Esophagus squamous epithelium (tissue), 5 donors: ENCODE measurements at regions not wholly inside any gene's neighbourhood (a gene's known extent, or its start where the extent isn't known, plus 50 kb on each side); places are given as distances from the start of the nearest gene placed in this dataset.

Source experiments
- DNase-seq: peaks from one replicate; lab custom pipeline; 2025; lab: John Stamatoyannopoulos, UW
- H3K27ac ChIP-seq, 4 donors: fragments of 200-600 bp; sonication (generic); one replicate each; pipeline ENCODE4 v1.5.1; 2016 to 2019; ENCODE audit warnings: mild to moderate bottlenecking in 1 of 4
- H3K27me3 ChIP-seq, 4 donors: fragments of 200-600 bp; sonication (generic); 1 replicate in 3 of 4; 2 replicates in 1 of 4; pipeline versions ENCODE4 v1.5.1 to v1.6.0; 2017 to 2021; ENCODE audit warnings: antibody characterized with exemption in 1 of 4
- H3K36me3 ChIP-seq, 3 donors: fragments of 200-600 bp; sonication (generic); one replicate each; pipeline ENCODE4 v1.5.1; 2016 to 2019
- H3K4me1 ChIP-seq, 3 donors: fragments of 200-600 bp; sonication (generic); one replicate each; pipeline ENCODE4 v1.5.1; 2017 to 2019
- H3K4me3 ChIP-seq, 4 donors: fragments of 200-600 bp; sonication (generic); 1 replicate in 3 of 4; 2 replicates in 1 of 4; pipeline ENCODE4 v1.5.1; 2016 to 2019; ENCODE audit warnings: mild to moderate bottlenecking in 2 of 4, moderate library complexity in 1 of 4
- H3K9me3 ChIP-seq, 3 donors: fragments of 200-600 bp; sonication (generic); one replicate each; pipeline ENCODE4 v1.5.1; 2016 to 2019
- POLR2A ChIP-seq, 4 donors: fragments of 450-650 bp; IDR thresholded peaks; one replicate each; pipeline ENCODE4 v1.6.1; 2017; ENCODE audit warnings: antibody characterized with exemption in 4 of 4, mild to moderate bottlenecking in 4 of 4, moderate library complexity in 3 of 4
- WGBS, 2 donors: methylation state at CpG; one replicate each; pipeline ENCODE4 v1.1.5; 2018; 5-methylcytosine and 5-hydroxymethylcytosine counted together
- intact Hi-C: fragments of 100-400 bp; cut with DNase I; formaldehyde crosslinking; loops from one replicate; pipeline ENCODE4 v1.15.0; 2022
- TF ChIP-seq, protein P1 (sequence below), 6 experiments: fragments of 450-650 bp in 4 of 6; fragments of 200-600 bp in 2 of 6; sonication (generic) in 2 of 6; IDR thresholded peaks; one replicate each; pipeline ENCODE4 v1.5.1; 2016 to 2019; ENCODE audit warnings: antibody characterized with exemption in 6 of 6, mild to moderate bottlenecking in 4 of 6, moderate library complexity in 4 of 6
- donor health status: DM: yes; HTN: yes; CAD: no.

GRCh38 chr11:119964136-119965025, 173.5 kb downstream of the TRIM29 start:
- no peaks in the 10 kb centered on the region for H3K9me3 ChIP-seq
- H3K27me3 ChIP-seq = peaks cover 0 to 30% (median 0%) of the 10 kb centered on the region in 4 donors
- 25 to 28% methylated on average over 8 of the region's 8 CpGs for WGBS, 2 donors
- intact Hi-C loops = no loop called here
- TF ChIP-seq, protein P1, sequence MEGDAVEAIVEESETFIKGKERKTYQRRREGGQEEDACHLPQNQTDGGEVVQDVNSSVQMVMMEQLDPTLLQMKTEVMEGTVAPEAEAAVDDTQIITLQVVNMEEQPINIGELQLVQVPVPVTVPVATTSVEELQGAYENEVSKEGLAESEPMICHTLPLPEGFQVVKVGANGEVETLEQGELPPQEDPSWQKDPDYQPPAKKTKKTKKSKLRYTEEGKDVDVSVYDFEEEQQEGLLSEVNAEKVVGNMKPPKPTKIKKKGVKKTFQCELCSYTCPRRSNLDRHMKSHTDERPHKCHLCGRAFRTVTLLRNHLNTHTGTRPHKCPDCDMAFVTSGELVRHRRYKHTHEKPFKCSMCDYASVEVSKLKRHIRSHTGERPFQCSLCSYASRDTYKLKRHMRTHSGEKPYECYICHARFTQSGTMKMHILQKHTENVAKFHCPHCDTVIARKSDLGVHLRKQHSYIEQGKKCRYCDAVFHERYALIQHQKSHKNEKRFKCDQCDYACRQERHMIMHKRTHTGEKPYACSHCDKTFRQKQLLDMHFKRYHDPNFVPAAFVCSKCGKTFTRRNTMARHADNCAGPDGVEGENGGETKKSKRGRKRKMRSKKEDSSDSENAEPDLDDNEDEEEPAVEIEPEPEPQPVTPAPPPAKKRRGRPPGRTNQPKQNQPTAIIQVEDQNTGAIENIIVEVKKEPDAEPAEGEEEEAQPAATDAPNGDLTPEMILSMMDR (IDR thresholded peaks at IDR 0.05) = no peak
- no peak for TF ChIP-seq POLR2A (IDR thresholded peaks at IDR 0.05)
- no peak overlapping the region for H3K27ac ChIP-seq
- no peak for DNase-seq
- H3K4me1 ChIP-seq = peaks cover 0 to 8% (median 0%) of the 10 kb centered on the region in 3 donors
- H3K36me3 ChIP-seq = no peaks in the 10 kb centered on the region
- no peak overlapping the region for H3K4me3 ChIP-seq

DNA sequence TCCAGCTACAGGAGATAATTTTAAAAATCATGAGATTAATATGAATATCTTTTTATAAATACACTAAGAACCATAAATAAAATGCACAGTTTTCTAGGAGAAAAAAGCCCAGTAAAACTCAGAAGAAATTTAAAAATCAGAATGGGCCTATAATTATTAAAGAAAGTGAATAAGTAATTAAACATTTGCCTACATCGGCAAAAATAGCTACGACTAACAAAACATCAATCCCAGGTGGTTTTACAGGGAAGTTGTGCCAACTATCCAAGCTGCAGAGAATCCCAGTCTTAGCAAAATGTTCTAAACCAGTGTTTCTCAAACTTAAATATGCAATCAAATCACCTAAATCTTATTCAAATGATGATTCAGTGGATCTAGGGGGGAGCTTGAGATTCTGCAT, 180.0 kb downstream of the TRIM29 start:
- Histone ChIP-seq H3K36me3 (no peaks in the 10 kb centered on the region), H3K4me3 (no peak overlapping the region), H3K27me3 (peaks cover 0 to 38% (median 0%) of the 10 kb centered on the region in 4 donors), H3K9me3 (no peaks in the 10 kb centered on the region), H3K4me1 (no peaks in the 10 kb centered on the region), H3K27ac (no peak overlapping the region)
- no peak for DNase-seq
- TF ChIP-seq, protein P1 (IDR thresholded peaks at IDR 0.05) = no peak
- no peak for TF ChIP-seq POLR2A (IDR thresholded peaks at IDR 0.05)
- intact Hi-C loops = no loop called here
- 37 to 42% methylated on average over 2 of the region's 2 CpGs for WGBS, 2 donors

GRCh38 chr11:119952441-119952840, 185.5 kb downstream of the TRIM29 start:
- H3K27ac ChIP-seq = no peak overlapping the region
- no peaks in the 10 kb centered on the region for H3K4me1 ChIP-seq
- H3K9me3 ChIP-seq = no peaks in the 10 kb centered on the region
- no peak overlapping the region for H3K4me3 ChIP-seq
- H3K27me3 ChIP-seq = peaks cover 0 to 48% (median 0%) of the 10 kb centered on the region in 4 donors
- 77 to 83% methylated on average over 6 of the region's 6 CpGs for WGBS, 2 donors
- no peak for TF ChIP-seq POLR2A (IDR thresholded peaks at IDR 0.05)
- TF ChIP-seq, protein P1 (IDR thresholded peaks at IDR 0.05) = no peak
- no peak for DNase-seq
- intact Hi-C loops = no loop called here
- H3K36me3 ChIP-seq = no peaks in the 10 kb centered on the region

DNA sequence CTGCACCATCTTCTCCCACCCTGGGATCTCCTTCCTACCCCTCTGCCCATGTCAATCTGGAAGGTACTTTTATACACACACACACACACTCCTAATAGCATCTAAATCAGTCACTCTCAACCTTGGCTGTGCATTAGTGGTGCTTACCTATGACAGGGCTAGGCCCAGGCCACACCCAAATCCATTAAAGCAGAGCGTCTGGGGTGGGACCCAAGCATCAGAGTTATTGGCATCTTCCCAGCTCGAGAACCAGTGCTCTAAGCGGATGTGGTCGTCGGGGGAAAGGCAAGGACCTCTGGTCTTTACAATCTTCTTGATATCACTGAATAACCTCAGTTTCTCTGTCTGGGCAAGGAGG, 194.6 kb downstream of the TRIM29 start:
- Histone ChIP-seq H3K27ac (no peak overlapping the region), H3K9me3 (no peaks in the 10 kb centered on the region), H3K4me1 (no peaks in the 10 kb centered on the region), H3K4me3 (no peak overlapping the region), H3K36me3 (no peaks in the 10 kb centered on the region), H3K27me3 (peaks cover 0 to 33% (median 0%) of the 10 kb centered on the region in 4 donors)
- TF ChIP-seq, protein P1 (IDR thresholded peaks at IDR 0.05) = no peak
- TF ChIP-seq POLR2A (IDR thresholded peaks at IDR 0.05) = no peak
- intact Hi-C loops = no loop called here
- DNase-seq = no peak
- 50 to 86% methylated on average over 4 of the region's 5 CpGs for WGBS, 2 donors

- intact Hi-C loops = no loop called here
- DNase-seq = no peak
- no peaks in the 10 kb centered on the region for H3K9me3 ChIP-seq
- peaks cover 0 to 31% (median 0%) of the 10 kb centered on the region in 4 donors for H3K27me3 ChIP-seq
- H3K4me3 ChIP-seq = no peak overlapping the region
- 79 to 89% methylated on average over 7 of the region's 7 CpGs for WGBS, 2 donors
- no peak for TF ChIP-seq POLR2A (IDR thresholded peaks at IDR 0.05)
- TF ChIP-seq, protein P1 (IDR thresholded peaks at IDR 0.05) = no peak
- H3K4me1 ChIP-seq = no peaks in the 10 kb centered on the region
- H3K27ac ChIP-seq = no peak overlapping the region
- H3K36me3 ChIP-seq = no peaks in the 10 kb centered on the region
Observed at GRCh38 chr11:119942583-119943297, 195.2 kb downstream of the TRIM29 start.
